OCI-LY7 (cell line): ENCODE measurements at regions not wholly inside any gene's neighbourhood (a gene's known extent, or its start where the extent isn't known, plus 50 kb on each side); places are given as distances from the start of the nearest gene placed in this dataset.

ENCODE experiments used
- BruUV-seq: library from RNA; stranded (reverse); fragments of 400-500 nt; replicated peaks from 2 replicates; lab custom pipeline; 2021; lab: Mats Ljungman, UMichigan
- CTCF ChIA-PET: fragments of 300-600 bp; sonication (Branson Sonifier 250); formaldehyde crosslinking; loops from one replicate; lab custom pipeline; 2022; ENCODE audit warnings: antibody characterized with exemption; ENCODE audit not compliant: unreplicated experiment; lab: Charles Lee
- POLR2A ChIA-PET: fragments of 300-600 bp; sonication (Branson Sonifier 250); formaldehyde crosslinking; loops from one replicate; lab custom pipeline; 2022; ENCODE audit warnings: antibody characterized with exemption; lab: Charles Lee
- DNase-seq: peaks from one replicate; pipeline ENCODE4 v3.0.0-alpha.2; 2015; ENCODE audit warnings: low spot score
- H2AFZ ChIP-seq: fragments of 200-600 bp; sonication (generic), shearing (Covaris generic); 2 replicates; pipeline ENCODE4 v1.6.1; 2014; ENCODE audit warnings: mild to moderate bottlenecking, antibody characterized with exemption, low read length, moderate library complexity
- H3K27ac ChIP-seq: fragments of 200-600 bp; sonication (generic); 2 replicates; pipeline ENCODE4 v1.5.1; 2014; ENCODE audit warnings: mixed run types, low read depth, mild to moderate bottlenecking, moderate library complexity, low read length, inconsistent platforms; ENCODE audit not compliant: poor library complexity, severe bottlenecking
- H3K36me3 ChIP-seq: fragments of 200-600 bp; sonication (generic); 2 replicates; pipeline ENCODE4 v1.6.1; 2014; ENCODE audit warnings: mild to moderate bottlenecking, antibody characterized with exemption, low read length, moderate library complexity, mixed read lengths; ENCODE audit not compliant: insufficient read depth
- H3K4me1 ChIP-seq: fragments of 200-600 bp; sonication (generic); 2 replicates; pipeline ENCODE4 v1.5.1; 2014; ENCODE audit warnings: mild to moderate bottlenecking, low read length; ENCODE audit not compliant: insufficient read depth, poor library complexity, severe bottlenecking
- H3K4me2 ChIP-seq: fragments of 200-600 bp; sonication (generic); 2 replicates; pipeline ENCODE4 v1.6.1; 2014; ENCODE audit warnings: mild to moderate bottlenecking, low read length
- H3K4me3 ChIP-seq: fragments of 200-600 bp; sonication (generic); 2 replicates; pipeline ENCODE4 v1.5.1; 2014; ENCODE audit warnings: mild to moderate bottlenecking, low read depth, low read length; ENCODE audit not compliant: poor library complexity, severe bottlenecking
- H3K79me2 ChIP-seq: fragments of 200-600 bp; sonication (generic); 2 replicates; pipeline ENCODE4 v1.6.1; 2016; ENCODE audit warnings: low read depth, mild to moderate bottlenecking, low read length, moderate library complexity, mixed read lengths; ENCODE audit not compliant: insufficient read depth
- H3K9me2 ChIP-seq: fragments of 200-600 bp; sonication (generic); 2 replicates; pipeline ENCODE4 v1.6.1; 2016; ENCODE audit warnings: mild to moderate bottlenecking, low read length, mixed read lengths; ENCODE audit not compliant: insufficient read depth
- H3K9me3 ChIP-seq: fragments of 200-600 bp; sonication (generic); 2 replicates; pipeline ENCODE4 v1.6.1; 2014; ENCODE audit warnings: mild to moderate bottlenecking, mixed run types, low read length, mixed read lengths
- H4K20me1 ChIP-seq: fragments of 200-600 bp; sonication (generic); 2 replicates; pipeline ENCODE4 v1.6.1; 2014; ENCODE audit warnings: mild to moderate bottlenecking, antibody characterized with exemption, low read length, moderate library complexity, mixed read lengths; ENCODE audit not compliant: insufficient read depth
- CTCF ChIP-seq: fragments of 200-600 bp; sonication (generic); conservative IDR thresholded peaks from 2 replicates; pipeline ENCODE4 v1.5.1; 2014; ENCODE audit warnings: mild to moderate bottlenecking, antibody characterized with exemption, low read length, moderate library complexity, mixed read lengths
- EZH2phosphoT487 ChIP-seq: fragments of 200-600 bp; sonication (generic); IDR thresholded peaks from 2 replicates; pipeline ENCODE4 v1.6.1; 2018; ENCODE audit warnings: low read depth, borderline replicate concordance, mild to moderate bottlenecking, mixed run types, antibody characterized with exemption, low read length, moderate library complexity, mixed read lengths
- intact Hi-C: fragments of 100-400 bp; cut with micrococcal nuclease; formaldehyde crosslinking; loops from one replicate; pipeline ENCODE4 v1.10.0; 2022; ENCODE audit not compliant: unreplicated experiment

GRCh38 chr12:63206494-63206893 is 55.5 kb upstream of the AVPR1A start:
- Histone ChIP-seq H3K4me2 (no peak overlapping the region), H3K9me3 (no peaks in the 10 kb centered on the region), H3K9me2 (no peaks in the 10 kb centered on the region), H3K27ac (no peak overlapping the region), H3K79me2 (no peaks in the 10 kb centered on the region), H4K20me1 (no peaks in the 10 kb centered on the region), H2AFZ (no peak overlapping the region), H3K4me1 (no peaks in the 10 kb centered on the region), H3K36me3 (no peaks in the 10 kb centered on the region), H3K4me3 (no peak overlapping the region)
- intact Hi-C loops, result no loop called here
- POLR2A ChIA-PET, result no interaction called here
- no peak for DNase-seq
- CTCF ChIA-PET, result no interaction called here
- BruUV-seq, result no TSS peak
- TF ChIP-seq EZH2phosphoT487 (no peak), CTCF (no peak)
